Parathyroid adenoma (tissue), 2 donors: ENCODE measurements at regions not wholly inside any gene's neighbourhood (a gene's known extent, or its start where the extent isn't known, plus 50 kb on each side); places are given as distances from the start of the nearest gene placed in this dataset.
"Not testable (repeated sequence)": the region's sequence is repeated elsewhere in the genome, so short reads cannot be mapped to it uniquely, and the experiment has no call there.

Experiments used
- H2AFZ ChIP-seq: fragments of 300-600 bp; sonication (generic); one replicate; pipeline ENCODE4 v1.7.0; 2017; ENCODE audit warnings: antibody characterized with exemption, mild to moderate bottlenecking
- H3K27ac ChIP-seq: fragments of 300-600 bp; sonication (generic); one replicate; pipeline ENCODE4 v1.7.0; 2017
- H3K27me3 ChIP-seq: fragments of 300-600 bp; sonication (generic); one replicate; pipeline ENCODE4 v1.7.0; 2017; ENCODE audit warnings: low read length; ENCODE audit not compliant: control insufficient read depth, insufficient read depth
- H3K36me3 ChIP-seq: fragments of 300-600 bp; sonication (generic); one replicate; pipeline ENCODE4 v1.7.0; 2017; ENCODE audit warnings: low read length; ENCODE audit not compliant: control insufficient read depth, insufficient read depth
- H3K4me1 ChIP-seq: fragments of 300-600 bp; sonication (generic); one replicate; pipeline ENCODE4 v1.7.0; 2017; ENCODE audit warnings: control low read depth
- H3K4me2 ChIP-seq: fragments of 300-600 bp; sonication (generic); one replicate; pipeline ENCODE4 v1.7.0; 2017; ENCODE audit warnings: low read length
- H3K4me3 ChIP-seq: fragments of 300-600 bp; sonication (generic); one replicate; pipeline ENCODE4 v1.7.0; 2017; ENCODE audit warnings: low read depth, low read length
- H3K79me2 ChIP-seq: fragments of 300-600 bp; sonication (generic); one replicate; pipeline ENCODE4 v1.7.0; 2017; ENCODE audit warnings: control low read depth
- H3K9ac ChIP-seq: fragments of 300-600 bp; sonication (generic); one replicate; pipeline ENCODE4 v1.7.0; 2017; ENCODE audit warnings: mild to moderate bottlenecking
- H3K9me3 ChIP-seq: fragments of 300-600 bp; sonication (generic); one replicate; pipeline ENCODE4 v1.7.0; 2017; ENCODE audit warnings: low read length; ENCODE audit not compliant: control insufficient read depth
- CTCF ChIP-seq: fragments of 300-600 bp; sonication (generic); IDR thresholded peaks from one replicate; pipeline ENCODE4 v1.7.0; 2017; ENCODE audit warnings: antibody characterized with exemption, mild to moderate bottlenecking
- donor health status: primary hyperparathyroidism.

DNA sequence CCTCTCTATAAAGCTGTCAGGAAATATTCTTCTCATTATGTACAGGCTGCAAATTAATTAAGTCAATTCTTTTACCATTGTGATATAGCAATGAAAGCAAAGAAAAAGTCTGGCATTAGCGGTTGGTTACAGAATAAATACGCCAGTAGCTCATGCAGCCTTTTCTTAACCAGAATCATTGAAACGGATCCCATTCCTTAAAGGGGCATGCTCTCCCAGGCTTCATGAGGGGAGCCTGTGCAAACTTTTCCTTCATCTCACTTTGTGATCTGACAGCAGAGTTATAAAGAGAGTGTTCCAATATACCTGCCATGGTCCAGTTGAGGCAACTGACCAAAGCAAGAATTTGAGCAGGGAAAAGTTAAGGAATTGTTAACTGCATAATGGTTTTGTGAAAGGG is 337.7 kb downstream of the EMP1 start:
- Histone ChIP-seq H3K36me3 (no peaks in the 10 kb centered on the region), H3K27me3 (no peaks in the 10 kb centered on the region), H3K79me2 (no peaks in the 10 kb centered on the region), H2AFZ (peak overlapping the region; percentile 20), H3K4me3 (no peak overlapping the region), H3K27ac (no peak overlapping the region), H3K9me3 (no peaks in the 10 kb centered on the region), H3K9ac (no peak overlapping the region), H3K4me2 (no peak overlapping the region), H3K4me1 (no peaks in the 10 kb centered on the region)
- TF ChIP-seq CTCF, result no peak

GRCh38 chr12:13530966-13531365 is 334.4 kb downstream of the EMP1 start:
- H3K36me3 ChIP-seq, result no peaks in the 10 kb centered on the region
- H3K27me3 ChIP-seq, result no peaks in the 10 kb centered on the region
- H3K4me2 ChIP-seq, result no peak overlapping the region
- no peak overlapping the region for H2AFZ ChIP-seq
- no peak for TF ChIP-seq CTCF
- H3K4me1 ChIP-seq, result no peaks in the 10 kb centered on the region
- no peaks in the 10 kb centered on the region for H3K9me3 ChIP-seq
- no peaks in the 10 kb centered on the region for H3K79me2 ChIP-seq
- no peak overlapping the region for H3K4me3 ChIP-seq
- H3K27ac ChIP-seq, result no peak overlapping the region
- H3K9ac ChIP-seq, result no peak overlapping the region

DNA sequence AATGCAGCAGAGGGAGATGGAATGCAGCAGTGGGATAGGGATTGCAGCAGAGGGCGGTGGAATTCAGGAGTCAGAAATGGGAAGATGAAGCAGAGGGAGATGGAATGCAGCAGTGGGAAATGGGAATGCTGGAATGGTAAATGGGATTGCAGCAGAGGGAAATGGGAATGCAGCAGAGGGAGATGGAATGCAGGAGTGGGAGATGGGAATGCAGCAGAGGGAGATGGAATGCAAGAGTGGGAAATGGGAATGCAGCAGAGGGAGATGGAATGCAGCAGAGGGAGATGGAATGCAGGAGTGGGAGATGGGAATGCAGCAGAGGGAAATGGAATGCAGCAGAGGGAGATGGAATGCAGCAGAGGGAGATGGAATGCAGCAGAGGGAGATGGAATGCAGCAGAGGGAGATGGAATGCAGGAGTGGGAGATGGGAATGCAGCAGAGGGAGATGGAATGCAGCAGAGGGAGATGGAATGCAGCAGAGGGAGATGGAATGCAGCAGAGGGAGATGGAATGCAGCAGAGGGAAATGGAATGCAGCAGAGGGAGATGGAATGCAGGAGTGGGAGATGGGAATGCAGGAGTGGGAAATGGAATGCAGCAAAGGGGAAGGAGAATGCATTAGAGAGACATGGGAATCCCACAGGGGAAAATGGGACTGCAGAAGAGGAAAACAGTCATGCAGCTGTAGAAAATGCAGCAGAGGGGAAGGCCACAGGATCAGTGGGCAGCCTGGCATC is 329.8 kb downstream of the EMP1 start:
- H3K79me2 ChIP-seq, H3K27ac ChIP-seq, H3K9me3 ChIP-seq, H3K4me1 ChIP-seq, H3K27me3 ChIP-seq, H3K9ac ChIP-seq, H3K4me2 ChIP-seq, H3K36me3 ChIP-seq, H2AFZ ChIP-seq, H3K4me3 ChIP-seq: not testable (repeated sequence)

GRCh38 chr12:13523536-13524307 is 327.2 kb downstream of the EMP1 start:
- Histone ChIP-seq H3K36me3 (no peaks in the 10 kb centered on the region), H3K27ac (no peak overlapping the region), H2AFZ (no peak overlapping the region), H3K4me2 (no peak overlapping the region), H3K9ac (no peak overlapping the region), H3K4me1 (no peaks in the 10 kb centered on the region), H3K27me3 (no peaks in the 10 kb centered on the region), H3K79me2 (no peaks in the 10 kb centered on the region), H3K4me3 (no peak overlapping the region), H3K9me3 (no peaks in the 10 kb centered on the region)
- no peak for TF ChIP-seq CTCF

GRCh38 chr12:13518034-13518433 is 321.5 kb downstream of the EMP1 start:
- H3K9me3 ChIP-seq, H3K79me2 ChIP-seq, H3K4me1 ChIP-seq, H3K27me3 ChIP-seq, H3K4me2 ChIP-seq, H3K27ac ChIP-seq, H2AFZ ChIP-seq, H3K4me3 ChIP-seq, H3K36me3 ChIP-seq, H3K9ac ChIP-seq: not testable (repeated sequence)
